Cardiac septum (tissue), 1 donor: ENCODE measurements at regions not wholly inside any gene's neighbourhood (a gene's known extent, or its start where the extent isn't known, plus 50 kb on each side); places are given as distances from the start of the nearest gene placed in this dataset.

Experiments used
- DNase-seq: peaks from one replicate; pipeline ENCODE4 v3.0.0-alpha.2; 2020; ENCODE audit warnings: low spot score
- intact Hi-C: fragments of 100-400 bp; cut with DNase I; formaldehyde crosslinking; loops from one replicate; pipeline ENCODE4 v1.14.0; 2022
- donor health status: DM: no; HTN: no; CAD: no.

DNA sequence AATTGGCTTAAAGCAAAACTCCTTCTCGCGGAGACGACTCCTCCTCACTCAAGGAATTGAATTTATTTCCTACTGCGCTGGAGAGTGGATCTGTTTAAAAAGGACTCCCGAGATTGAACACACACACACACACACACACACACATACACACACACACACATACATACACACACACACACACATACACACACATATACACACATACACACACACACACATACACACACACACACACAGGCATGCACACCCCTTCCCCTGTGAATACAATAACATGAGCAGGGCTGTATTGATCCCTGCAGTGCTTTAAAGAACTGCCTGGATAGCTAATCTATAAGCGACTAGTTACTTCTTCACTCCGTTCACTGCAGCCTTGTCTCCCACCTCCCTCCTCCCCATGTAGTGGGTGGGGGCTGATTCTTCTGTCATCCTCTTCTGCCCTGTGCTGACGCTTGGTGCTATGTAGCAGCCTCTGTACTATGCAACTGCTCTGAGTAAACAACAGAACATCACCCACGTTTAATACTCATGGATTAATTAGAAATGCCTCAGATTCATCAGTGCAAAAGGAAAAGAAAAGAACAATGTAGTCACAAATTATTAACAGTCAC lies 549.0 kb downstream of the CDH26 start:
- intact Hi-C loops, result no loop called here
- no peak for DNase-seq

DNA sequence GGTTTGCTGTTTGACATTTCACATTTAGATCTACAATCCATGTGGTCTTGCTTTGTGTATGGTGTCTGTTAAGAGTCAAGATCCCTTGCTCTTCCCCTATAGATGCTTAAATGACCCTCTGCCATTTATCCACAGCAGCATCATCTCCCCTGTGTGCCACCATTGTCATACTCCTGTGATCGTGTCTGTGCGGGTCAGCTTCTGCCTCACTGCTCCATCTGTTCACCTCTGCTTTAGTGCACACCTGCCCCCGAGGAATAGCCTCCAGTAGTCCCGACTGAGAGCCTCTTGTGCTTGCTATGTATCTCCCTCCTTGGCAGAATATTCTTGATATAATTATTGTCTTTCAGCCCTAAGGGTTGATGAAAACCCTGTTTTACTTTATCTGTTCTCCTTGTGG lies 551.2 kb downstream of the CDH26 start:
- no peak for DNase-seq
- intact Hi-C loops, result no loop called here

DNA sequence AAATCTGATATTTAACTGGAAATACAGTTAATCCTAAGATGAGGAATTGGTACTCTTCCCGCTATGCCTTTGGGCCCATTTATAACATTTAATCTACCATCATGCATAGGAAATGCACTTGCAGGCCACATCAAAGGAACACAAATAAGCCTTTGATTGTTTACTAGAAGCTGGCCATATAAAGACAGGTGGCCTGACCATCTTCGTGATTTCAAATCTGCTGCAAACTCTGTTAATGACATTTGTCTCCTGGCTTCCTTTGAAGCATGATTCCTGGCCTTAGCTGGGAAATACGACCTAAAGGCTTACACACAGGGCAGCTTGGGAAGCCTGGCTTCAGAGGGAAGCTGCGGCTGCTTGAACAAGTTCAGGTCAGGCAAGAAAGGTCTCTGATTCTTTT lies 552.1 kb downstream of the CDH26 start:
- no peak for DNase-seq
- intact Hi-C loops, result no loop called here

DNA sequence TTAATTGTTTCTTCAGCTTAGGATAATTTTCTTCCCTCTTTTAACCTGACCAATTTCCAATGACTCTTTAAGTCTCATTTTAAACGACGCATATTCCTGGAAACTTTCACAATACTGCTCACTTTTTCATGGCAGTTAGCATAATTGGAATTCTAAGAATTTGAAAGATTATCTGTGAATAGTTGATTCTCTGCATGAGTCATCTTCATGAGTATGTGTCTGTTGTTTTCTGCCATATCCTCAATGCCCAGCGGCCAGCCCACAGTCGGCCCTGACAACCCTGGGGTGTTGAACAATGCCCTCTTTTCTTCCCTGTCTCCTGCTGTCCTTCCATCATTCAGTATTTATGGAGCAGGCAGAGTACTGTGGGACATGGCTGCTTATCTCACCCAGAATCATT lies 554.2 kb downstream of the CDH26 start:
- DNase-seq, result no peak
- intact Hi-C loops, result no loop called here

DNA sequence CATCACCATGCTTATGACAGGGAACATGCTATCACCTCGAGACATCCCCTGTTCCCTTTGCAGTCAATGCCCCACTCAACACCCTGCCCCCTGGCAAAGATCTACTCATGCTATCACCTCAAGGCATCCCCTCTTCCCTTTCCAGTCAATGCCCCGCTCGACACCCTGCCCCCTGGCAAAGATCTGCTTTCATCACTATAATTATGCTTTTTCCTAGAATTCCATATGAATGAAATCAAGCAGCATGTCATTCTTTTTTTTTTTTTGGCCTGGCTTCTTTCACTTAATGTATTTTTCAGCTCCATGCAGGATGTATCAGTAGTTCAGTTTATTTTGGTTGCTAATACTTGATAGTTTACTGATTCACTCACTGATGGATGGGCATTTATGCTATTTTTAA lies 554.9 kb downstream of the CDH26 start:
- intact Hi-C loops, result no loop called here
- no peak for DNase-seq

DNA sequence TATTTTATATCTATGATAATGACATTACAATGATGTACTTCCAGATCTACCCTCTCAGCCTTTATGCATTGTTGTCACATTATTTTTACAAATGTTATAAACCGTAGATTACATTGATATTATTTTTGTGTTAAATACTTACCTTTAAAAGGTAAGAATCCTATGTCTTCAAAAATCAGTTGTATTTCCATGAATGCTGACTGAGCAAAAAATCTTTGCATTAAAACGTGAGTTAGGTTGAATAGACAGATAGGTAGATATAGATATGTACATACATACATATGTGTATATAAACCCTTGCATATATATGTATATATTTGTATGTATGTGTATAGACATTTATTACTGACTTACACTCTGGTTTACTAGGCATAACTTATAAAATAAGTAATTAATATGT lies 558.2 kb downstream of the CDH26 start:
- DNase-seq, result no peak
- intact Hi-C loops, result no loop called here

DNA sequence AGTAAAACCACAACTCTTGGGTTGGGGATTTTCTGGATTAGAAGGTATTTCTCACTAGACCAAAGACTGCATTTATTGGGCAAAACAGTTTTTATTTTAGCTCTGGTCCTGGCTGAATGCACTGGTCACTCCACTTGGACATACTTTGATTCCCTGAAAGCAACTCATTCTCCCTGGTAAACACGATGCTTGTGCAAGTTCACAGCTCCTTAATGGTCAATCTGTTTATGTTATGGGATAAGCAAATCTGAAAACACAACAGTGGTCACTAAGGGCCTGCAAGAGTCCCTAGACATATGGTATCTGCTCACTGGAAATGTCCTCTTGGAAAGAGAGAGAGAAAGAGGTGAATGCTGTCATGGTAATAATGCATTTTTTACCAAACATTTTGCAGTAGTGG lies 559.8 kb downstream of the CDH26 start:
- intact Hi-C loops, result no loop called here
- DNase-seq, result no peak

DNA sequence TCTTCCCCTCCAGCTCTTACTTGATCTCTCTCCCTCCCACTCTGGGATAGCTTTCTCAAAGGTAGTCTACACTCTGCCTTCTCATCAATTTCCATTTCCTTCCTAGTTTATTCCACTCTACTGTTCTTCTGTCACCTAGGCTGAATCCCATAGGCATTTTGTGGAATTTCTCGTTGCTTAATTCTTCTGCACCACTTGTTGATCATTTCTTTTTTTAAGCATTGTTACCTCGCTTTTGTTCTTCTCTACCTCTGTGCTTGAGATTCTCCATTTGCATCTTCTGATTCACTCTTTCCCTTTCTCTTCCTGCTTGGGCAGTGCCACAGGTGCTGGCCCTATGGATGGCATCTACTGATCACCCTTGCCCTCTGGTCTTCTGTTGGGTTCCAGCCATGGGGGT lies 567.2 kb downstream of the CDH26 start:
- no peak for DNase-seq
- intact Hi-C loops, result no loop called here

DNA sequence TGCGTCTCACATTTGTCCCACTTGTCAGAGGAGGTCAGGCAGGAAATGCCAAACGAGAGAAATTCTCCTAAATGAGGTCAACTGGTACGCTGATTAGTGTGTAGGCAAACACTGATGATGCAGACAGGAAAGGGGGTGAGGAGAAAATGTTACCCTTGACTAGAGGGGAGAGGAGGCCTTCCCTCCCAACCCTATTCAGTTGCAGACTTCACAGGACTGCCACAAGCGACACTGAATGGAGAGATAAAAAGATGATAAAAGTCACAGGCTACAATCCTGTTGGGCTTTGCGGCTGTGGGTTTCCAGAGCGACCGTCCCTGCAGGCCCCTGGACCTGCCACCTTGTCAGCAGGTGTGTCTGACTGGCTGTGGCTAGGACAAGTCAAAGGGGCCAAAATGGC lies 569.4 kb downstream of the CDH26 start:
- intact Hi-C loops, result no loop called here
- DNase-seq, result no peak

DNA sequence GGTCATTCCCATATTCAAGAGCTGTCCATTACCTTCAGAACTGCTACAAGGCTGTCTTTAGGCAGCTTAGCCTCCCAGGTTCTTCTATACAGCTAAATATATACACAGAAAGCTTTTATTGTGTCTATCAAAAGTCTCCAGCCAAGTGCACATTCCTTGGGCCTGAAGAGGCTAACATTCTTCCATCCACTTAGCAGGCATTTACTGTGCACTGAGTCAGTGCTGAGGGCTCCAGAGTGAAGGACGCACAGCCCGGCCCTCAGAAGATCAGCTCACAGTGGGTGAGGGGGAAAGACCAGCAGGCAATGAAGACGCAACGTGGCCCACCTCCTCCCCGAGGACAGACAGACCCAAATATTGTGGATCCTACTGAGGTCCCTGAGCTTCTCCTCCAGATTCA lies 569.9 kb downstream of the CDH26 start:
- intact Hi-C loops, result no loop called here
- DNase-seq, result no peak

DNA sequence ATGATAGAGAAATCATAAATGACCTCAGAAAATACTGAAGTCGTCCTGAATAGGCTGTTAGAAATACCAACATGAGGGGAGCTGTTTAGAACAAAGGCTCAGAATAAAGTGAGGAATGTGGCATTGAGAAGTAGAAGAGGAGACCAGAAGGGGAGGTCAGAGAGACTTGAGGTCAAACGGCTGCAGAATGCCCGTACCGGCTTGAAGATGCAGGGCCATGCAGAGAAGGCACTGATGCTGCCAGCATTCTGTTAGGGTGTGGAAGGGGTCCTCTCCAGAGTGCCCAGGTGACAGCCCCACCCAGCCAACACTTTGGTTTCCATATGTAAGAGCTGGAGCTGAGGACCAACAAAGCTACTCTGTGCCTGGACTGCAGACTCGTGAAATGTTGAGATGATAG lies 570.9 kb downstream of the CDH26 start:
- intact Hi-C loops, result no loop called here
- DNase-seq, result no peak

DNA sequence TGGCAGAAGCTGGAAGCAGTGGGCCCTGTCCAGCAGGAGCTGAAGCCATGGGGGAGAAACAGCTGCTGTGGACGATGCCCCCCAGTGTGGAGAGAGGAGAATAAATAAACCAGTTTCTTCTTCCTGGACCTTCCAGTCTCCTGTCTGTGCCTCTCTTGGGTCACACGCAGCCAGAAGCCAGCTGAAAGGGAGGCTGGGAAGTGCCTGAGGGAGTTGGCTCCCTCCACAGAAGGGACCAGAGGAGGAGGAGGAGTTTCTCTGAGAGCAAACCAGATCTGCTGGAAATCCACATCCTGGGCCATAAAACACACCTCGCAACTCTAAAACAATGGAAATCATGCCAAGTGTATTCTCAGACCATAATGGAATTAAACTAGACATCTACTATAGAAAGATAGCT lies 577.0 kb downstream of the CDH26 start:
- intact Hi-C loops, result no loop called here
- no peak for DNase-seq

DNA sequence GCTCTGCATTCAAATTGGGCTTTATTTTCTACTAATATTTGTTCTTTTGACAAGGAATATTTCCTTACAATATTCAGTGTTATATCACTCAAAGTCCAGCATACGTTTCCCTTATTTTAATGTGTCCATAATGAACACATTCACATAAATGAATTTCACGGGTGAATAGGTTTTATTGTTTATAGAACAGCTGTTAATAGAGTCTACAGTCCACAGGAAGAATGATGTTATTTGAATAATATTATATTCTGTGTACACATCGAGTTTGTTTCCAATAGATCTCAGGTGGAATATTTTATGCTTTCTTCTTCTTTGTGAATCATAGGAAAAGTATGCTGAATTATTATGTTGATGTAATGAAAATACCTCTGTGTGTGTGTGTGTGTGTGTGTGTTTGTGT lies 582.4 kb downstream of the CDH26 start:
- intact Hi-C loops, result no loop called here
- DNase-seq, result no peak

DNA sequence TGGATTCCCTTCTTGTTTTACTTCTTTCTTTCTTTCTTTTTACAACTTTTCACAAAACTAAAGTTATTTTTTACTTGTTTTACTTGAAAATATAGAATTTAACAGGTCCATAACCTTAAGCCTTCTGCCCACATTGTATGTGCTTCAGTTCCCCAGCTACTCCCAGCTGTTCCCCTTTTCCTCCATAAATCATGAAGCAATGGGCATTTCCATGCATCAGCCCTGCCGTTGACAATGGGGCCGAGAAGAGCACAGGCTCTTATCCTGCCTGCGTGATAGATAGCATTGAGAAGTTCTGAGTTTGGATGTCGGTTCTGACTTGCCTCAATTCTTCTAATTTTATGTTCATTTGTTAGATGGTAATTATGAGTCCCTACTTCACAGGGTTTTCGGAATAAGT lies 583.8 kb downstream of the CDH26 start:
- intact Hi-C loops, result no loop called here
- no peak for DNase-seq

DNA sequence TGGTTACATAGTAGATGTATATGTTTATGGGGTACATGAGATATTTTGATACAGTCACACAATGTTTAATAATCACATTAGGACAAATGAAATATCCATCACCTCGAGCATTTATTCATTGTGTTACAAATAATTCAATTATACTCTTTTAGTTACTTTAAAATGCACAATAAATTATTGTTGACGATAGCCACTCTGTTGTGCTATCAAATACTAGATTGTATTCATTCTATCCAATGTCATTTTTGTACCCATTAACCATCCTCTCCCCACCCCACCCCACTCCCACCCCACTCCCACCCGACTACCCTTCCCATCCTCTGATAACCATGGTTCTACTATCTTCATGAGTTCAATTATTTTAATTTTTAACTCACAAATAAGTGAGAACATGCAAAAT lies 585.4 kb downstream of the CDH26 start:
- intact Hi-C loops, result no loop called here
- no peak for DNase-seq

DNA sequence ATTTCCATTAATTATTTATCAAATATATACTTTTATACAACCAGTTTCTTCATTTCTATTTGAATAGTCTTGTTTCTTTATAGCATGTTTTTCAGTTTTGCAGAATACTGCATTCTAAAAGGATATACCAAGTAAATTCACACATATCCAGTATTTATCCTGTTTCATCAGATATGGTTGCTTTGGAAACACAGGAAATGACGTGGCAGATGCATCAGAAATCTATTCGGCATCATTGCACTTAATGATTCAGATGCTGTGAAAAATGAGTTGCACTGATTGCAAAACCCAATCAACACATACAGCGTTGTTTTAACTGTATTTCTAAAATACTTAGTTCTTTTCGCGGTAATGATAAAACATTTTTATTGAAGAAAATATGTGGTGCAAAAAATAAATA lies 594.9 kb downstream of the CDH26 start:
- intact Hi-C loops, result no loop called here
- DNase-seq, result no peak

DNA sequence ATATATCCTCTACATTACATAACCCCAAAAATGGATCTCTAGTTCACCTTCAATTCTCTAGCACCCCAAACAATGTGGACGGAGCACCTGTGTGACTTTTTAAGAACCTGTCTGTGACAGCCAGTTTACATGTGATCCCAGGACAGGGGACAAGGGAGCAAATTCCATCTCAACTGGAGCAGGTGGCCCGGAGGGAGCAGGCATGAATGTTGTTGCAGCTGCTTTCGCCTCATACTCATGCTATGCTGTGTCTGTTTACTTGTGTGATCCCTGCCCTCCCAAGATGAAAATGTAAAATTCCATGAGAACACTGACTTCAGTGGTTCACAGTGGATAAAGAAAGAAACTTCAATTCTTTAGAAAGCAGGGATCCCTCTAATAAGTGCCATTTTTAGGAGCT lies 600.3 kb downstream of the CDH26 start:
- DNase-seq, result no peak
- intact Hi-C loops, result no loop called here

DNA sequence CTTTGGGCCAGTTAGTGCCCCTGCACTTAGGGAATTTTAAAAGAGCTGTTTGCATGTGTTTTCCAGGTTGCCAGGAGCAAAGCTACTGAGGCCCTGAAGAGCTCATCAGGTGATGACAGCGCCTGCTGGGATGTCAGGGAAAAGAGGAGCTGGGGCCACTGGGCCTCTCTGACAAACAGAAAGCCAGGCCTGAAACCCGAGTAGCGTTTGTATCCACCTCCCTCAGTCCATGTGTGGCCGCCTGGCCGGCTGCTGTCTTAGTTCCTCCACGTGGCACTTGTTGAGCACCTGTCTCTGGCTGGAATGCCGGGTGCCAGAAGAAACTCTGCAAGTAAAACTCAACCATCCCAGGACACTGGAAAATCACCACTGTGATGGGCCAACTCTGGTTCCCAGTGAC lies 601.2 kb downstream of the CDH26 start:
- intact Hi-C loops, result no loop called here
- DNase-seq, result no peak

DNA sequence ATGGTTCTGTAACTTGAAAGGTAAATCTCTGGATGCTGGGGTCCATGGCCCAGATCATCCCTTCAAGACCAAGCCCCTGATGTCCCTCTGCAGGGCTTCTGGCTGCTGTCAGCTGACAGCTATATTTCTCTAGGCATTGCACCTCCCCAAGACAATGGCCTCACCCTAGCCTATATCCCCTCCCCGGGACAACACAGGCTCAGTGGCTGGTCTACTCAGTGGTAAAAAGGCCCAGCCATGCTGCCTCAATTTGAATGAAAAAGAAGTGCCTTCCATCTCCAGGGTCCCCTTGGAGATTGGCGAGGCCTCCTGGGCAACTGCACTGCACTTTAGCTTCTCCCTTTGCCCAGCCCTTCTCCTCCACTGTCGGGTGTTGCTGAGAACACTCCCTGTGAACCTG lies 602.8 kb downstream of the CDH26 start:
- DNase-seq, result no peak
- intact Hi-C loops, result no loop called here

DNA sequence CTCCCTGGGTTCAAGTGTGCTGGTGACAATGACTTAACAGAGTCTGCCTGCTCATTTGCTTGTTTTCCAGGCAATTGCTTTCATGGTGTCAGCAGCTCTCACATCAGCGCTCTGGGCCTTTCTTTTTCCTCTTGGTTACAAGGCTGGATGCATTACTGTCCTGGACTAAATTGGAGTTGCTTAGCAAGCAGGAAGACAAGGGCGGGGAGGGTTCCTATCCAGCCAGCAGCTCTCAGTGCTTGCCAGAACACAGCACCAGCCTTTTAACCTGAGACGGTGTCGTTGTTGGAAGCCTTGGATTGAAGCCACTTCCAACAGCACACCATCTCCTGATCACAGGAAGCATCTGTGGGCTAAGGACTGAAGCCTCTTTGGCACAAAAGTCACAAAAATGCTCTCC lies 606.9 kb downstream of the CDH26 start:
- intact Hi-C loops, result no loop called here
- no peak for DNase-seq

DNA sequence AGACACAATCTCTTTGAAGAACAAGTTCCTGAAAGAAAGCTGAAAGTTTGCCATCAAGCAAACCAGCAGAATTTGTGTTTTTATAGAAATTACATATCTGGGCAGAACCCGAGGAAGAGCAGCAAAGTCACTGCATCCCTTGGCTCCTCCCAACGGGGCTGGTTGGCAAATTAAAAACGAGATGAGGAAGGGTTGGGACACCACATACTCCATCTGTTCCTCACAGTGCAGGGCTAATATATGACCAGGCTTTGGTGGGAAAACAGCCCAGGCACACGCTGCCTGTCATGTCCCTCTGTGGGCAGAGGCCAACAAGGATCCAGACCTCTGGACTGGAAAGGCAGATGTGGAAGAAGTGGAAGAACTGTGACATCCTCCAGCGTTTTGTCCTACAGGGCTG lies 607.3 kb downstream of the CDH26 start:
- DNase-seq, result no peak
- intact Hi-C loops, result no loop called here

DNA sequence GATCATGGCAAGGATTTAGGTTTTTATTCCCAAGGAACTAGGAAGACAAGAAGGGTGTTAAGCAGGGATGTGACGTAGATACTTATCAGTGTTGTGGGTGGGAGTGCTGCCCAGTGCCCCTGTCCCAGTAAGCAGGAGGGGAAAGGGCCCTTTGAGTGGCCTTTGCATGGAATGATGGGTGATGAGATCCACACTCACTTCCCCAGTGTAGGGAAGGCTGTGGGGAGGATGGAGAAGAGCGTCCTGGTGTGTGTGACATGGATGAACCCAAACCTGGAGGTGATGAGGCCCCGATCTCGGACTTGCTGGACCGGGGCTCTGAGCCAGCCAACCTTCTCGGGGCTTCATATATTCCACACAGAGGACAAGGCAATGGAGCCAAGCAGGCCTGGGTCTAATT lies 610.9 kb downstream of the CDH26 start:
- intact Hi-C loops, result no loop called here
- DNase-seq, result no peak
